Fibroblast of lung (primary cell): ENCODE measurements at regions not wholly inside any gene's neighbourhood (a gene's known extent, or its start where the extent isn't known, plus 50 kb on each side); places are given as distances from the start of the nearest gene placed in this dataset.

Experiments used
- CTCF ChIP-seq, 2 donors: IDR thresholded peaks in 1 of 2; conservative IDR thresholded peaks in 1 of 2; 1 replicate in 1 of 2; 2 replicates in 1 of 2; pipeline ENCODE4 v1.5.1; 2011 to 2012; ENCODE audit warnings: low read length in 2 of 2, control low read depth in 1 of 2, inconsistent platforms in 1 of 2, low read depth in 1 of 2, mild to moderate bottlenecking in 1 of 2
- EZH2 ChIP-seq: IDR thresholded peaks from 2 replicates; pipeline ENCODE4 v1.5.1; 2012; ENCODE audit warnings: low read length, control low read depth, mild to moderate bottlenecking; ENCODE audit errors: missing control alignments

GRCh38 chr3:177906578-177907229, 629.5 kb upstream of the KCNMB2 start:
- TF ChIP-seq CTCF (conservative IDR thresholded peaks at IDR 0.05 in 1 of 2, IDR thresholded peaks at IDR 0.05 in 1 of 2; ENCODE audit: low read depth in 1 of 2, low read length in 2 of 2) (no peak), EZH2 (no peak)
